Naive B cell (primary cell): ENCODE measurements at regions not wholly inside any gene's neighbourhood (a gene's known extent, or its start where the extent isn't known, plus 50 kb on each side); places are given as distances from the start of the nearest gene placed in this dataset.

ENCODE experiments used
- ATAC-seq, 2 donors: fragments of 150-1000 bp; cut with Tn5 transposase; 2 replicates each; pipeline ENCODE4 v1.10.0; 2021; ENCODE audit warnings: low read depth in 2 of 2, mild to moderate bottlenecking in 2 of 2, moderate library complexity in 2 of 2
- DNase-seq: peaks from one replicate; pipeline ENCODE4 v3.0.0; 2022
- H3K27ac Mint-ChIP-seq, 6 donors: one replicate each; pipeline ENCODE4 v1.8.0; 2020 to 2022; ENCODE audit warnings: mild to moderate bottlenecking in 6 of 6, mixed read lengths in 6 of 6, moderate library complexity in 5 of 6, inconsistent platforms in 2 of 6
- H3K27me3 Mint-ChIP-seq, 3 donors: one replicate each; pipeline ENCODE4 v1.8.0; 2021 to 2022; ENCODE audit warnings: mixed read lengths in 3 of 3, mild to moderate bottlenecking in 1 of 3
- H3K36me3 Mint-ChIP-seq, 2 donors: one replicate each; pipeline ENCODE4 v1.8.0; 2020 to 2022; ENCODE audit warnings: mixed read lengths in 2 of 2, inconsistent platforms in 1 of 2, mild to moderate bottlenecking in 1 of 2
- H3K4me1 Mint-ChIP-seq, 3 donors: one replicate each; pipeline ENCODE4 v1.8.0; 2020 to 2022; ENCODE audit warnings: mixed read lengths in 3 of 3, inconsistent platforms in 1 of 3, mild to moderate bottlenecking in 1 of 3, moderate library complexity in 1 of 3
- H3K4me3 Mint-ChIP-seq, 8 donors: one replicate each; pipeline ENCODE4 v1.8.0; 2020 to 2022; ENCODE audit warnings: mild to moderate bottlenecking in 8 of 8, mixed read lengths in 8 of 8, moderate library complexity in 8 of 8, inconsistent platforms in 2 of 8
- H3K9me3 Mint-ChIP-seq, 7 donors: one replicate each; pipeline ENCODE4 v1.8.0; 2020 to 2022; ENCODE audit warnings: mixed read lengths in 7 of 7, mild to moderate bottlenecking in 5 of 7, inconsistent platforms in 2 of 7, moderate library complexity in 1 of 7

DNA sequence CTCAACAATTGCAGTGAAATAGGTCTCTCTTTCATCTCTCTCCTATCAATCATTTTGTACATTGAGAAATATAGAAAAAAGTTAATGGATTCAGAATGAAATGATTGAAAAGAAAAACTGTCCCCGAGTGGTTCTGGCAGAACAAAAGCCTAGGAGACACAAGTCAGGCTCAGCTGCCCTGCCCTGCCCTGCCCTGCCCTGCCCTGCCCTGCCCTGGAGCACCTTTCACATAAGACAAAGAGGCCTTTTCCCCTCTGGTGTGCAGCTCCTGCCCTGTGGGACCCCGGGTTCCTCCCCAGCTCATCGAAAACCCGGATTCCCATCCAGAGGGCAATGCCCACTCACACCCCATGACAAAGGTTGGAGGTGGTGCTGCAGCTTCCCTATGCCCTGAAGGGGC lies 94.7 kb downstream of the TEX26 start:
- no peaks in the 10 kb centered on the region for H3K4me1 Mint-ChIP-seq
- no peak for ATAC-seq
- H3K4me3 Mint-ChIP-seq: no peak overlapping the region
- H3K36me3 Mint-ChIP-seq: no peaks in the 10 kb centered on the region
- peaks cover 0 to 2% (median 0%) of the 10 kb centered on the region in 7 donors for H3K9me3 Mint-ChIP-seq
- DNase-seq: no peak
- H3K27ac Mint-ChIP-seq: no peak overlapping the region
- H3K27me3 Mint-ChIP-seq: peaks cover 14 to 27% (median 16%) of the 10 kb centered on the region in 3 donors
